SK-N-SH (cell line): ENCODE measurements at regions not wholly inside any gene's neighbourhood (a gene's known extent, or its start where the extent isn't known, plus 50 kb on each side); places are given as distances from the start of the nearest gene placed in this dataset.

Source experiments
- CTCF ChIA-PET: fragments of 300-600, 350-600 bp; formaldehyde crosslinking; extraction: SDS; loops from one replicate; lab custom pipeline; 2021; lab: Yijun Ruan, JAX
- POLR2A ChIA-PET: fragments of 350-600 bp; sonication (Branson Sonifier 250); formaldehyde crosslinking; extraction: SDS; loops from one replicate; lab custom pipeline; 2020; ENCODE audit warnings: antibody characterized with exemption, inconsistent platforms; lab: Yijun Ruan, JAX
- DNase-seq: peaks from one replicate; pipeline ENCODE4 v3.0.0; 2012
- H2AFZ ChIP-seq: fragments of 200-600 bp; sonication (generic); 2 replicates; pipeline ENCODE4 v1.8.1; 2016; ENCODE audit warnings: antibody characterized with exemption, mild to moderate bottlenecking, low read depth
- H3F3A ChIP-seq: fragments of 200-600 bp; sonication (generic); replicated peaks from 2 replicates; pipeline ENCODE3; 2016; ENCODE audit warnings: antibody characterized with exemption, mild to moderate bottlenecking; ENCODE audit not compliant: insufficient read depth
- H3K27ac ChIP-seq, 2 experiments: fragments of 200-500 bp in 1 of 2; fragments of 200-600 bp in 1 of 2; sonication (Bioruptor generic) in 1 of 2; sonication (generic), shearing (Covaris generic) in 1 of 2; 2 replicates each; pipeline versions ENCODE4 v1.5.1 to v1.6.1; 2014 to 2016; ENCODE audit warnings: low read depth in 2 of 2, inconsistent platforms in 1 of 2, low read length in 1 of 2, mild to moderate bottlenecking in 1 of 2, mixed read lengths in 1 of 2
- H3K27me3 ChIP-seq: fragments of 200-600 bp; sonication (generic), shearing (Covaris generic); 2 replicates; pipeline ENCODE4 v1.6.1; 2016; ENCODE audit warnings: mixed run types; ENCODE audit not compliant: insufficient read depth
- H3K36me3 ChIP-seq, 2 experiments: fragments of 200-500 bp in 1 of 2; fragments of 200-600 bp in 1 of 2; sonication (Bioruptor generic) in 1 of 2; sonication (generic) in 1 of 2; replicated peaks in 1 of 2; 2 replicates each; pipeline versions ENCODE3 to v1.5.1; 2014 to 2016; ENCODE audit warnings: low read length in 1 of 2, mild to moderate bottlenecking in 1 of 2; ENCODE audit not compliant: insufficient read depth in 2 of 2, control insufficient read depth in 1 of 2
- H3K4me1 ChIP-seq, 2 experiments: fragments of 200-500 bp in 1 of 2; fragments of 200-600 bp in 1 of 2; sonication (Bioruptor generic) in 1 of 2; sonication (generic), shearing (Covaris generic) in 1 of 2; 2 replicates each; pipeline versions ENCODE4 v1.5.1 to v1.6.1; 2014 to 2016; ENCODE audit warnings: low read depth in 1 of 2, low read length in 1 of 2, mixed run types in 1 of 2; ENCODE audit not compliant: insufficient read depth in 2 of 2, control insufficient read depth in 1 of 2
- H3K4me2 ChIP-seq: fragments of 200-600 bp; sonication (generic), shearing (Covaris generic); 2 replicates; pipeline ENCODE4 v1.6.1; 2017; ENCODE audit warnings: mixed run types
- H3K4me3 ChIP-seq, 2 experiments: fragments of 200-500 bp in 1 of 2; fragments of 200-600 bp in 1 of 2; sonication (Bioruptor generic) in 1 of 2; sonication (generic), shearing (Covaris generic) in 1 of 2; 2 replicates each; pipeline versions ENCODE4 v1.5.1 to v1.8.1; 2014 to 2016; ENCODE audit warnings: low read depth in 2 of 2, inconsistent platforms in 1 of 2, low read length in 1 of 2, mild to moderate bottlenecking in 1 of 2, mixed read lengths in 1 of 2, moderate library complexity in 1 of 2
- H3K79me2 ChIP-seq: fragments of 200-600 bp; sonication (generic); 2 replicates; pipeline ENCODE4 v1.8.1; 2017; ENCODE audit warnings: mild to moderate bottlenecking; ENCODE audit not compliant: insufficient read depth
- H3K9ac ChIP-seq: fragments of 200-600 bp; sonication (generic); 2 replicates; pipeline ENCODE4 v1.6.1; 2017; ENCODE audit warnings: mixed run types
- H3K9me2 ChIP-seq: fragments of 200-600 bp; sonication (generic); 2 replicates; pipeline ENCODE4 v1.6.1; 2017; ENCODE audit warnings: mixed run types
- H3K9me3 ChIP-seq: fragments of 200-600 bp; sonication (generic); 2 replicates; pipeline ENCODE4 v1.6.1; 2017; ENCODE audit warnings: mixed run types, mild to moderate bottlenecking, moderate library complexity
- H4K20me1 ChIP-seq: fragments of 200-600 bp; sonication (generic); 2 replicates; pipeline ENCODE4 v1.6.1; 2017; ENCODE audit warnings: mild to moderate bottlenecking, mixed run types; ENCODE audit not compliant: insufficient read depth
- CHD2 ChIP-seq: fragments of 150-350 bp; IDR thresholded peaks from 2 replicates; pipeline ENCODE4 v1.6.1; 2018; ENCODE audit warnings: low read length; ENCODE audit not compliant: partially characterized antibody
- CTCF ChIP-seq: fragments of 200-600 bp; sonication (generic); IDR thresholded peaks from 2 replicates; pipeline ENCODE4 v1.6.1; 2017; ENCODE audit warnings: antibody characterized with exemption, mild to moderate bottlenecking, moderate library complexity
- ELF1 ChIP-seq: IDR thresholded peaks from 2 replicates; pipeline ENCODE4 v1.4.0; 2012
- EP300 ChIP-seq, 2 experiments: IDR thresholded peaks; 2 replicates each; pipeline versions ENCODE4 v1.4.0 to v1.6.1; 2012; ENCODE audit warnings: borderline replicate concordance in 1 of 2, low read depth in 1 of 2, low read length in 1 of 2
- FOSL2 ChIP-seq: IDR thresholded peaks from 2 replicates; pipeline ENCODE4 v1.4.0; 2012; ENCODE audit warnings: low read depth, mild to moderate bottlenecking, moderate library complexity, borderline replicate concordance
- IRF3 ChIP-seq: fragments of 150-350 bp; IDR thresholded peaks from 2 replicates; pipeline ENCODE4 v1.6.1; 2016; ENCODE audit warnings: mild to moderate bottlenecking, low read depth, low read length
- NFIC ChIP-seq: IDR thresholded peaks from 2 replicates; pipeline ENCODE4 v1.4.0; 2012; ENCODE audit warnings: borderline replicate concordance
- RFX5 ChIP-seq: IDR thresholded peaks from 2 replicates; pipeline ENCODE4 v1.6.1; 2012; ENCODE audit warnings: mild to moderate bottlenecking, improper control_type of control experiment, low read length
- TAF1 ChIP-seq: IDR thresholded peaks from 2 replicates; pipeline ENCODE4 v1.6.1; 2012; ENCODE audit warnings: low read depth, mild to moderate bottlenecking, low read length, moderate library complexity, borderline replicate concordance
- USF1 ChIP-seq: IDR thresholded peaks from 2 replicates; pipeline ENCODE4 v1.4.0; 2012; ENCODE audit warnings: low read depth, borderline replicate concordance
- YY1 ChIP-seq: IDR thresholded peaks from 2 replicates; pipeline ENCODE4 v1.4.0; 2012; ENCODE audit warnings: low read depth, mild to moderate bottlenecking
- WGBS: methylation state at CpG from one replicate; pipeline ENCODE4 v1.1.6; 2017; ENCODE audit warnings: low lambda C conversion rate; 5-methylcytosine and 5-hydroxymethylcytosine counted together

GRCh38 chr13:18962168-18962734 lies 219.4 kb downstream of the TUBA3C start (continued):
- TF ChIP-seq NFIC = no peak

- no peaks in the 10 kb centered on the region for H3K9me2 ChIP-seq
- H3K36me3 ChIP-seq = no peaks in the 10 kb centered on the region
- POLR2A ChIA-PET = no interaction called here
- TF ChIP-seq TAF1 (no peak), EP300 (IDR thresholded peaks at IDR 0.05; ENCODE audit: borderline replicate concordance in 1 of 2, low read depth in 1 of 2, low read length in 1 of 2) (no peak), FOSL2 (no peak), RFX5 (no peak), IRF3 (no peak), CTCF (no peak)
- TF ChIP-seq, all 33 proteins: peak for 0
- H3F3A ChIP-seq = no peaks in the 10 kb centered on the region
- H2AFZ ChIP-seq = no peak overlapping the region
- DNase-seq = no peak
- no peak overlapping the region for H3K4me2 ChIP-seq
- H3K4me3 ChIP-seq = no peak overlapping the region
- H3K27ac ChIP-seq = no peak overlapping the region
- H3K9me3 ChIP-seq = no peaks in the 10 kb centered on the region
- no peaks in the 10 kb centered on the region for H4K20me1 ChIP-seq
- no peak overlapping the region for H3K9ac ChIP-seq
- no peaks in the 10 kb centered on the region; the same call in 1 of the 2 replicates for H3K27me3 ChIP-seq
- H3K79me2 ChIP-seq = no peaks in the 10 kb centered on the region
- WGBS = 0% methylated on average over 2 of the region's 4 CpGs
- CTCF ChIA-PET = no interaction called here
- H3K4me1 ChIP-seq = no peaks in the 10 kb centered on the region
These were observed 220.1 kb downstream of the TUBA3C start for GRCh38 chr13:18961383-18962117.

GRCh38 chr13:18960637-18961227 lies 220.9 kb downstream of the TUBA3C start:
- Histone ChIP-seq H4K20me1 (no peaks in the 10 kb centered on the region), H3K9ac (no peak overlapping the region), H2AFZ (no peak overlapping the region), H3K79me2 (no peaks in the 10 kb centered on the region), H3K4me2 (no peak overlapping the region), H3K36me3 (no peaks in the 10 kb centered on the region), H3K27ac (no peak overlapping the region), H3F3A (no peaks in the 10 kb centered on the region)
- DNase-seq = no peak
- CTCF ChIA-PET = no interaction called here
- 0% methylated on average over 2 of the region's 5 CpGs for WGBS
- POLR2A ChIA-PET = no interaction called here
- TF ChIP-seq USF1 (no peak), CHD2 (no peak), ELF1 (no peak), YY1 (no peak)
- TF ChIP-seq, all 33 proteins: peak for 0
- H3K27me3 ChIP-seq = no peaks in the 10 kb centered on the region; the same call in 1 of the 2 replicates
- no peaks in the 10 kb centered on the region for H3K9me2 ChIP-seq
- no peaks in the 10 kb centered on the region for H3K9me3 ChIP-seq
- no peak overlapping the region for H3K4me3 ChIP-seq
- no peaks in the 10 kb centered on the region for H3K4me1 ChIP-seq
